Thyroid gland (tissue), 4 donors: ENCODE measurements at regions not wholly inside any gene's neighbourhood (a gene's known extent, or its start where the extent isn't known, plus 50 kb on each side); places are given as distances from the start of the nearest gene placed in this dataset.

Experiments used
- POLR2A ChIP-seq, 2 donors: fragments of 450-650 bp; IDR thresholded peaks; one replicate each; pipeline ENCODE4 v1.6.1; 2017; ENCODE audit warnings: antibody characterized with exemption in 2 of 2, mild to moderate bottlenecking in 2 of 2, moderate library complexity in 1 of 2
- TF ChIP-seq, protein P1 (sequence below), 6 experiments: fragments of 200-600 bp in 3 of 6; fragments of 450-650 bp in 3 of 6; sonication (generic) in 3 of 6; IDR thresholded peaks; one replicate each; pipeline ENCODE4 v1.5.1; 2016 to 2019; ENCODE audit warnings: antibody characterized with exemption in 6 of 6, mild to moderate bottlenecking in 2 of 6, inconsistent platforms in 1 of 6, moderate library complexity in 1 of 6

DNA sequence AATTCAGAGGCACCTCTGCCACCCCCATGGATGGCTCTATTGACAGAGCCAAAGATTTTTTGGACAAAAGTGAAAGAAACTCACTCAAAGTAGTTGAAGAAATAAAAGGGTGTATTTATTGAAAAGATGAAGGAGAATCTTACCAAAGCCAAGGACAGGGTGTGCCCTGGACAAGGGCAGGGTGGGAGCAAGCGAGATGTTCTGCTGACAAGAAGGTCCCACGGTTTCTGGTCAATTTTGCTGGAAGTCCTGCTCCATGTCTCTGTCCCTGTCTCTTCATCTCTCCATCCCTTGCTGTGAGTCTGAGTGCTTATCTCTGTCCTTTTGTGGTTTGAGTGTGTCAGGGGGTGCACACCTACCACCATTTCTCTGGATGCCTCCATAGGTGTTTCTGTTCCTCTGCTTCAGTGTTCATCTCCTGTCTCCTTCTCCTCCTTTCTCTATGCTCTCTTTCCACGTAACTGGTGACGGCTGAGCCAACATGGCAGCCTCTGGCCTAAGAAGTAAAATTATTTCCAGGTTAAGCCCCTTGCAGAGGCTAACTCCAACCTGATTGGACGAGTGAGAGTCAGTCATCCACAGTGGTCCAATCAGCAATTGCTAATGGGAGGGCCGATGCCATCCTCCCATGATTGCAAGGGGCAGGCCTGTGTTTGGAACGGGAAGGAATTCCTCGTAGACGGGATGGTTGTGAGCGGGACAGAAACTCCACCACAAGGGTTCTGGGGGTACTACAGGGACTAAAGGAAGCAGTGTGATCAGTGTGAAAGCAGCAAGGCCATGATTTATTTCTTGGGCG lies 502.1 kb upstream of the CDH4 start:
- TF ChIP-seq, protein P1, sequence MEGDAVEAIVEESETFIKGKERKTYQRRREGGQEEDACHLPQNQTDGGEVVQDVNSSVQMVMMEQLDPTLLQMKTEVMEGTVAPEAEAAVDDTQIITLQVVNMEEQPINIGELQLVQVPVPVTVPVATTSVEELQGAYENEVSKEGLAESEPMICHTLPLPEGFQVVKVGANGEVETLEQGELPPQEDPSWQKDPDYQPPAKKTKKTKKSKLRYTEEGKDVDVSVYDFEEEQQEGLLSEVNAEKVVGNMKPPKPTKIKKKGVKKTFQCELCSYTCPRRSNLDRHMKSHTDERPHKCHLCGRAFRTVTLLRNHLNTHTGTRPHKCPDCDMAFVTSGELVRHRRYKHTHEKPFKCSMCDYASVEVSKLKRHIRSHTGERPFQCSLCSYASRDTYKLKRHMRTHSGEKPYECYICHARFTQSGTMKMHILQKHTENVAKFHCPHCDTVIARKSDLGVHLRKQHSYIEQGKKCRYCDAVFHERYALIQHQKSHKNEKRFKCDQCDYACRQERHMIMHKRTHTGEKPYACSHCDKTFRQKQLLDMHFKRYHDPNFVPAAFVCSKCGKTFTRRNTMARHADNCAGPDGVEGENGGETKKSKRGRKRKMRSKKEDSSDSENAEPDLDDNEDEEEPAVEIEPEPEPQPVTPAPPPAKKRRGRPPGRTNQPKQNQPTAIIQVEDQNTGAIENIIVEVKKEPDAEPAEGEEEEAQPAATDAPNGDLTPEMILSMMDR (IDR thresholded peaks at IDR 0.05): no peak
- no peak for TF ChIP-seq POLR2A (IDR thresholded peaks at IDR 0.05)
